ENCODE measurements at regions not wholly inside any gene's neighbourhood (a gene's known extent, or its start where the extent isn't known, plus 50 kb on each side); places are given as distances from the start of the nearest gene placed in this dataset.
"Not testable (repeated sequence)": the region's sequence is repeated elsewhere in the genome, so short reads cannot be mapped to it uniquely, and the experiment has no call there.

- DNase-seq (ENCODE audit: low spot score in 2 of 2) (no peak), FAIRE-seq (no peak)
These were observed 445.1 kb downstream of the DOK5 start for GRCh38 chr20:54920491-54920890.

- FAIRE-seq; DNase-seq (ENCODE audit: low spot score in 2 of 2): not testable (repeated sequence)
These were observed 443.6 kb downstream of the DOK5 start for GRCh38 chr20:54918993-54919392.

- FAIRE-seq (no peak), DNase-seq (ENCODE audit: low spot score in 2 of 2) (no peak)
These were observed 439.6 kb downstream of the DOK5 start for GRCh38 chr20:54914995-54915394.

GRCh38 chr20:54909702-54910101 lies 434.3 kb downstream of the DOK5 start:
- DNase-seq (ENCODE audit: low spot score in 2 of 2) (no peak), FAIRE-seq (no peak)

GRCh38 chr20:54906134-54906533 lies 430.7 kb downstream of the DOK5 start:
- DNase-seq (ENCODE audit: low spot score in 2 of 2); FAIRE-seq: not testable (repeated sequence)

GRCh38 chr20:54897787-54898186 lies 422.4 kb downstream of the DOK5 start:
- FAIRE-seq, result no peak

GRCh38 chr20:54891907-54892306 lies 416.5 kb downstream of the DOK5 start:
- DNase-seq (ENCODE audit: low spot score in 2 of 2) (no peak), FAIRE-seq (no peak)

More at GRCh38 chr20:54897787-54898186, 422.4 kb downstream of the DOK5 start:
- no peak for DNase-seq (ENCODE audit: low spot score in 2 of 2)

- FAIRE-seq, result no peak
- DNase-seq (ENCODE audit: low spot score in 2 of 2), result no peak
These were observed 404.0 kb downstream of the DOK5 start for GRCh38 chr20:54879393-54879792.

GRCh38 chr20:54875307-54875706 lies 399.9 kb downstream of the DOK5 start:
- FAIRE-seq (no peak), DNase-seq (ENCODE audit: low spot score in 2 of 2) (no peak)

GRCh38 chr20:54874718-54875117 lies 399.3 kb downstream of the DOK5 start:
- no peak for FAIRE-seq
- DNase-seq (ENCODE audit: low spot score in 2 of 2), result no peak

- FAIRE-seq (no peak), DNase-seq (ENCODE audit: low spot score in 2 of 2) (no peak)
These were observed 397.0 kb downstream of the DOK5 start for GRCh38 chr20:54872440-54872839.

- no peak for DNase-seq (ENCODE audit: low spot score in 2 of 2)
- no peak for FAIRE-seq
These were observed 394.4 kb downstream of the DOK5 start for GRCh38 chr20:54869765-54870164.

- FAIRE-seq, result no peak
These were observed 389.9 kb downstream of the DOK5 start for GRCh38 chr20:54865273-54865672.

GRCh38 chr20:54860716-54861115 lies 385.3 kb downstream of the DOK5 start:
- DNase-seq (ENCODE audit: low spot score in 2 of 2), result no peak
- FAIRE-seq, result no peak

More at GRCh38 chr20:54865273-54865672, 389.9 kb downstream of the DOK5 start:
- no peak for DNase-seq (ENCODE audit: low spot score in 2 of 2)

- DNase-seq (ENCODE audit: low spot score in 2 of 2) (no peak), FAIRE-seq (no peak)
These were observed 380.8 kb downstream of the DOK5 start for GRCh38 chr20:54856202-54856601.

- no peak for DNase-seq (ENCODE audit: low spot score in 2 of 2)
- no peak for FAIRE-seq
These were observed 374.3 kb downstream of the DOK5 start for GRCh38 chr20:54849741-54850140.

- no peak for FAIRE-seq
- no peak for DNase-seq (ENCODE audit: low spot score in 2 of 2)
These were observed 373.7 kb downstream of the DOK5 start for GRCh38 chr20:54848984-54849538.

- DNase-seq (ENCODE audit: low spot score in 2 of 2) (no peak), FAIRE-seq (no peak)
These were observed 372.9 kb downstream of the DOK5 start for GRCh38 chr20:54848262-54848661.

- FAIRE-seq (no peak), DNase-seq (ENCODE audit: low spot score in 2 of 2) (no peak)
These were observed 371.6 kb downstream of the DOK5 start for GRCh38 chr20:54846948-54847347.

GRCh38 chr20:54844346-54844745 lies 369.0 kb downstream of the DOK5 start:
- FAIRE-seq (no peak), DNase-seq (ENCODE audit: low spot score in 2 of 2) (no peak)

GRCh38 chr20:54843865-54844264 lies 368.5 kb downstream of the DOK5 start:
- DNase-seq (ENCODE audit: low spot score in 2 of 2), result no peak
- no peak for FAIRE-seq

- FAIRE-seq (no peak), DNase-seq (ENCODE audit: low spot score in 2 of 2) (no peak)
These were observed 368.0 kb downstream of the DOK5 start for GRCh38 chr20:54843431-54843830.

GRCh38 chr20:54839224-54839623 lies 363.8 kb downstream of the DOK5 start:
- DNase-seq (ENCODE audit: low spot score in 2 of 2) (no peak), FAIRE-seq (no peak)

Measured in frontal cortex (tissue), 3 donors.